ENCODE measurements at regions not wholly inside any gene's neighbourhood (a gene's known extent, or its start where the extent isn't known, plus 50 kb on each side); places are given as distances from the start of the nearest gene placed in this dataset.

DNA sequence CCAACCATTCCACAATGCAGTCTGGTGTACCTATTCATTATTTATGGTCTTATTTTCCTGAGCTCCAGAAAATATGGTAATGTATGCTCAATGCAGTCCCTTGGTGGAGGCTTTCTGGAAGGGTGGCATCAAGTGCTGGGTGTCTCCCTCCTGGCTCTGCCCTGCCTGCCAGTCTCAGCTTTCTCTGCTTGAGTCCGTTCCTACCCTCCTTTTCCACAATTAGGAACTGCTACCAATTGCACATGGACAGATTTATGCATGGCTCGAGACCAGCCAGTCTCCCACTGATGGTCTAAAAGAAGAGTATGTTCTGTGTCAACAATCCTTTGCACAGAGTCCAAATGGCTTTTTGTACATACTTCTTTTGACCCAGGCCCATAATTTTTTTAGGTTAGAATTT lies 189.8 kb downstream of the TLE1 start:
- no peak for FAIRE-seq
- WGBS (ENCODE audit: insufficient coverage, insufficient replicate concordance, low lambda C conversion rate, missing lambda C conversion rate): 19% methylated on average over 2 of the region's 2 CpGs
- no peak overlapping the region for H3K4me2 ChIP-seq (ENCODE audit: control insufficient read depth, insufficient read depth)
- H4K20me1 ChIP-seq (ENCODE audit: control insufficient read depth, insufficient read depth): no peaks in the 10 kb centered on the region
- H3K27me3 ChIP-seq (replicated peaks in 1 of 2; ENCODE audit: control insufficient read depth in 2 of 2, insufficient read depth in 2 of 2, low read length in 1 of 2): no peaks in the 10 kb centered on the region
- H3K4me1 ChIP-seq (ENCODE audit: control insufficient read depth, insufficient read depth, low read length): no peaks in the 10 kb centered on the region
- DNase-seq (ENCODE audit: low read depth, low spot score): no peak
- RAD21 ChIA-PET (ENCODE audit: unreplicated experiment): no interaction called here
- H3K27ac ChIP-seq (ENCODE audit: control insufficient read depth, insufficient read depth): no peak overlapping the region
- H3K9me3 ChIP-seq (replicated peaks; ENCODE audit: control insufficient read depth, insufficient read depth, low read length): no peaks in the 10 kb centered on the region
- no peak for TF ChIP-seq ZNF217 (IDR thresholded peaks at IDR 0.05)
- intact Hi-C loops (cut with micrococcal nuclease; ENCODE audit: unreplicated experiment): no loop called here
- no peak overlapping the region for H3K4me3 ChIP-seq
- SMC1A ChIA-PET (ENCODE audit: uncharacterized antibody, unreplicated experiment): no interaction called here
- in situ Hi-C loops (cut with MboI): no loop called here
- no peak overlapping the region for H3K9ac ChIP-seq (ENCODE audit: control insufficient read depth, insufficient read depth, low read length)
- POLR2A ChIA-PET: no interaction called here
- BruUV-seq (replicated peaks): no TSS peak
- no peak for ATAC-seq
- H2AFZ ChIP-seq (ENCODE audit: control insufficient read depth, low read depth, low read length): no peak overlapping the region
- CTCF ChIA-PET: no interaction called here
- no peaks in the 10 kb centered on the region for H3K36me3 ChIP-seq (ENCODE audit: control insufficient read depth in 2 of 2, insufficient read depth in 2 of 2, low read length in 1 of 2)
- no peaks in the 10 kb centered on the region for H3K79me2 ChIP-seq (ENCODE audit: control insufficient read depth, insufficient read depth, low read length)

DNA sequence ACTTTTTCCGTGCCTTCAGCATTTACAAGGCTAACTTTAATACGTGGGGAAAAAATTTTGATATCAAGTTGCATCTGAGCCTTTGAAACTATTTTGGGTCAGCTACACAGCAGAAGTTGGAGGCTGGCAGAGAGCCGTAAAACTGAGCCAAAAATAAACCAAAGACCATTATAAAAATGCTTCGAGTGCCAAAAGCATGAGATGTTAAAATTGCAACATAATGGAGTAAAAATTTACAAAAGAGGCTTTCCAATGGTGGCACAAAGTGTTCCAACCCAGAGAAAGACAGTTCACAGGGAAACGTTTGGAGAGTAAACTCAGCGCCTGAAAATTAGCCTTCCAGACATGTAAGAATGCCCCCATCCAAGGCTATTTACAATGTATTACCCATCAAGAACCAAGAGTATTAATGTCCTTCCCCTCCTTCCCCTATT lies 190.3 kb downstream of the TLE1 start:
- POLR2A ChIA-PET: no interaction called here
- 38% methylated on average over 6 of the region's 6 CpGs for WGBS (ENCODE audit: insufficient coverage, insufficient replicate concordance, low lambda C conversion rate, missing lambda C conversion rate)
- ATAC-seq (no peak), FAIRE-seq (no peak), DNase-seq (ENCODE audit: low read depth, low spot score) (no peak)
- H3K27ac ChIP-seq (ENCODE audit: control insufficient read depth, insufficient read depth): no peak overlapping the region
- no peak overlapping the region for H3K9ac ChIP-seq (ENCODE audit: control insufficient read depth, insufficient read depth, low read length)
- RAD21 ChIA-PET (ENCODE audit: unreplicated experiment): no interaction called here
- no TSS peak for BruUV-seq (replicated peaks)
- CTCF ChIA-PET: no interaction called here
- in situ Hi-C loops (cut with MboI): no loop called here
- no peaks in the 10 kb centered on the region for H4K20me1 ChIP-seq (ENCODE audit: control insufficient read depth, insufficient read depth)
- SMC1A ChIA-PET (ENCODE audit: uncharacterized antibody, unreplicated experiment): no interaction called here
- no peaks in the 10 kb centered on the region for H3K4me1 ChIP-seq (ENCODE audit: control insufficient read depth, insufficient read depth, low read length)
- H2AFZ ChIP-seq (ENCODE audit: control insufficient read depth, low read depth, low read length): no peak overlapping the region
- no peaks in the 10 kb centered on the region for H3K9me3 ChIP-seq (replicated peaks; ENCODE audit: control insufficient read depth, insufficient read depth, low read length)
- no peaks in the 10 kb centered on the region for H3K27me3 ChIP-seq (replicated peaks in 1 of 2; ENCODE audit: control insufficient read depth in 2 of 2, insufficient read depth in 2 of 2, low read length in 1 of 2)
- intact Hi-C loops (cut with micrococcal nuclease; ENCODE audit: unreplicated experiment): no loop called here
- no peaks in the 10 kb centered on the region for H3K79me2 ChIP-seq (ENCODE audit: control insufficient read depth, insufficient read depth, low read length)
- no peak overlapping the region for H3K4me2 ChIP-seq (ENCODE audit: control insufficient read depth, insufficient read depth)
- no peak overlapping the region for H3K4me3 ChIP-seq
- H3K36me3 ChIP-seq (ENCODE audit: control insufficient read depth in 2 of 2, insufficient read depth in 2 of 2, low read length in 1 of 2): no peaks in the 10 kb centered on the region
- TF ChIP-seq, protein P1, sequence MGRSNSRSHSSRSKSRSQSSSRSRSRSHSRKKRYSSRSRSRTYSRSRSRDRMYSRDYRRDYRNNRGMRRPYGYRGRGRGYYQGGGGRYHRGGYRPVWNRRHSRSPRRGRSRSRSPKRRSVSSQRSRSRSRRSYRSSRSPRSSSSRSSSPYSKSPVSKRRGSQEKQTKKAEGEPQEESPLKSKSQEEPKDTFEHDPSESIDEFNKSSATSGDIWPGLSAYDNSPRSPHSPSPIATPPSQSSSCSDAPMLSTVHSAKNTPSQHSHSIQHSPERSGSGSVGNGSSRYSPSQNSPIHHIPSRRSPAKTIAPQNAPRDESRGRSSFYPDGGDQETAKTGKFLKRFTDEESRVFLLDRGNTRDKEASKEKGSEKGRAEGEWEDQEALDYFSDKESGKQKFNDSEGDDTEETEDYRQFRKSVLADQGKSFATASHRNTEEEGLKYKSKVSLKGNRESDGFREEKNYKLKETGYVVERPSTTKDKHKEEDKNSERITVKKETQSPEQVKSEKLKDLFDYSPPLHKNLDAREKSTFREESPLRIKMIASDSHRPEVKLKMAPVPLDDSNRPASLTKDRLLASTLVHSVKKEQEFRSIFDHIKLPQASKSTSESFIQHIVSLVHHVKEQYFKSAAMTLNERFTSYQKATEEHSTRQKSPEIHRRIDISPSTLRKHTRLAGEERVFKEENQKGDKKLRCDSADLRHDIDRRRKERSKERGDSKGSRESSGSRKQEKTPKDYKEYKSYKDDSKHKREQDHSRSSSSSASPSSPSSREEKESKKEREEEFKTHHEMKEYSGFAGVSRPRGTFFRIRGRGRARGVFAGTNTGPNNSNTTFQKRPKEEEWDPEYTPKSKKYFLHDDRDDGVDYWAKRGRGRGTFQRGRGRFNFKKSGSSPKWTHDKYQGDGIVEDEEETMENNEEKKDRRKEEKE (IDR thresholded peaks at IDR 0.05): no peak
- TF ChIP-seq, protein P2, sequence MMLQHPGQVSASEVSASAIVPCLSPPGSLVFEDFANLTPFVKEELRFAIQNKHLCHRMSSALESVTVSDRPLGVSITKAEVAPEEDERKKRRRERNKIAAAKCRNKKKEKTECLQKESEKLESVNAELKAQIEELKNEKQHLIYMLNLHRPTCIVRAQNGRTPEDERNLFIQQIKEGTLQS (IDR thresholded peaks at IDR 0.05; ENCODE audit: borderline replicate concordance, extremely low read depth, low read depth, low read length): no peak
- TF ChIP-seq MYC (IDR thresholded peaks at IDR 0.05; ENCODE audit: insufficient read depth, insufficient read length, insufficient replicate concordance, low read length, severe bottlenecking): no peak
- TF ChIP-seq, protein P3, sequence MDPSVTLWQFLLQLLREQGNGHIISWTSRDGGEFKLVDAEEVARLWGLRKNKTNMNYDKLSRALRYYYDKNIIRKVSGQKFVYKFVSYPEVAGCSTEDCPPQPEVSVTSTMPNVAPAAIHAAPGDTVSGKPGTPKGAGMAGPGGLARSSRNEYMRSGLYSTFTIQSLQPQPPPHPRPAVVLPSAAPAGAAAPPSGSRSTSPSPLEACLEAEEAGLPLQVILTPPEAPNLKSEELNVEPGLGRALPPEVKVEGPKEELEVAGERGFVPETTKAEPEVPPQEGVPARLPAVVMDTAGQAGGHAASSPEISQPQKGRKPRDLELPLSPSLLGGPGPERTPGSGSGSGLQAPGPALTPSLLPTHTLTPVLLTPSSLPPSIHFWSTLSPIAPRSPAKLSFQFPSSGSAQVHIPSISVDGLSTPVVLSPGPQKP (IDR thresholded peaks at IDR 0.05; ENCODE audit: low read depth, low read length): no peak
- no peak for TF ChIP-seq ZNF622 (IDR thresholded peaks at IDR 0.05)
- TF ChIP-seq BMI1 (IDR thresholded peaks at IDR 0.05; ENCODE audit: borderline replicate concordance): no peak
- TF ChIP-seq KDM1A (IDR thresholded peaks at IDR 0.05; ENCODE audit: borderline replicate concordance): no peak
- no peak for TF ChIP-seq ZNF274 (IDR thresholded peaks at IDR 0.05; ENCODE audit: insufficient read depth, insufficient read length)
- TF ChIP-seq SRF (IDR thresholded peaks at IDR 0.05; ENCODE audit: low read depth in 2 of 2, low read length in 2 of 2): no peak
- TF ChIP-seq WRNIP1 (IDR thresholded peaks at IDR 0.05; ENCODE audit: borderline replicate concordance, low read depth, low read length): no peak
- no peak for TF ChIP-seq YY1 (IDR thresholded peaks at IDR 0.05; ENCODE audit: low read depth, low read length)
- TF ChIP-seq, protein P4, sequence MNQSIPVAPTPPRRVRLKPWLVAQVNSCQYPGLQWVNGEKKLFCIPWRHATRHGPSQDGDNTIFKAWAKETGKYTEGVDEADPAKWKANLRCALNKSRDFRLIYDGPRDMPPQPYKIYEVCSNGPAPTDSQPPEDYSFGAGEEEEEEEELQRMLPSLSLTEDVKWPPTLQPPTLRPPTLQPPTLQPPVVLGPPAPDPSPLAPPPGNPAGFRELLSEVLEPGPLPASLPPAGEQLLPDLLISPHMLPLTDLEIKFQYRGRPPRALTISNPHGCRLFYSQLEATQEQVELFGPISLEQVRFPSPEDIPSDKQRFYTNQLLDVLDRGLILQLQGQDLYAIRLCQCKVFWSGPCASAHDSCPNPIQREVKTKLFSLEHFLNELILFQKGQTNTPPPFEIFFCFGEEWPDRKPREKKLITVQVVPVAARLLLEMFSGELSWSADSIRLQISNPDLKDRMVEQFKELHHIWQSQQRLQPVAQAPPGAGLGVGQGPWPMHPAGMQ (IDR thresholded peaks at IDR 0.05; ENCODE audit: borderline replicate concordance): no peak
- no peak for TF ChIP-seq HDAC6 (IDR thresholded peaks at IDR 0.05; ENCODE audit: unreplicated experiment)

Data from GM12878 (cell line).